Ishikawa (cell line): ENCODE measurements at regions not wholly inside any gene's neighbourhood (a gene's known extent, or its start where the extent isn't known, plus 50 kb on each side); places are given as distances from the start of the nearest gene placed in this dataset.

Source experiments
- CEBPB ChIP-seq: IDR thresholded peaks from 2 replicates; pipeline ENCODE4 v1.6.1; 2012
- CREB1 ChIP-seq: IDR thresholded peaks from 2 replicates; pipeline ENCODE4 v1.6.1; 2012; ENCODE audit warnings: low read depth
- EGR1 ChIP-seq: IDR thresholded peaks from 2 replicates; pipeline ENCODE4 v1.6.1; 2012
- EP300 ChIP-seq: IDR thresholded peaks from 2 replicates; pipeline ENCODE4 v1.6.1; 2012; ENCODE audit warnings: borderline replicate concordance
- FOXM1 ChIP-seq: IDR thresholded peaks from 2 replicates; pipeline ENCODE4 v1.6.1; 2012; ENCODE audit warnings: low read depth, borderline replicate concordance
- NFIC ChIP-seq: IDR thresholded peaks from 2 replicates; pipeline ENCODE4 v1.6.1; 2012
- RAD21 ChIP-seq: IDR thresholded peaks from 2 replicates; pipeline ENCODE4 v1.6.1; 2012; ENCODE audit warnings: low read depth
- TAF1 ChIP-seq: IDR thresholded peaks from 2 replicates; pipeline ENCODE4 v1.6.1; 2012; ENCODE audit warnings: low read depth, mild to moderate bottlenecking
- TCF12 ChIP-seq: IDR thresholded peaks from 2 replicates; pipeline ENCODE4 v1.6.1; 2012; ENCODE audit warnings: low read depth
- TEAD4 ChIP-seq: IDR thresholded peaks from 2 replicates; pipeline ENCODE4 v1.6.1; 2012
- YY1 ChIP-seq: IDR thresholded peaks from 2 replicates; pipeline ENCODE4 v1.6.1; 2012; ENCODE audit warnings: low read depth
- ZBTB7A ChIP-seq: IDR thresholded peaks from 2 replicates; pipeline ENCODE4 v1.6.1; 2012; ENCODE audit warnings: low read depth
- TF ChIP-seq, protein P1 (sequence below): IDR thresholded peaks from 2 replicates; pipeline ENCODE4 v1.6.1; 2012; ENCODE audit warnings: low read depth, mild to moderate bottlenecking
- TF ChIP-seq, protein P2 (sequence below): IDR thresholded peaks from 2 replicates; pipeline ENCODE4 v1.6.1; 2012
- TF ChIP-seq, protein P3 (sequence below): IDR thresholded peaks from 2 replicates; pipeline ENCODE4 v1.6.1; 2012

DNA sequence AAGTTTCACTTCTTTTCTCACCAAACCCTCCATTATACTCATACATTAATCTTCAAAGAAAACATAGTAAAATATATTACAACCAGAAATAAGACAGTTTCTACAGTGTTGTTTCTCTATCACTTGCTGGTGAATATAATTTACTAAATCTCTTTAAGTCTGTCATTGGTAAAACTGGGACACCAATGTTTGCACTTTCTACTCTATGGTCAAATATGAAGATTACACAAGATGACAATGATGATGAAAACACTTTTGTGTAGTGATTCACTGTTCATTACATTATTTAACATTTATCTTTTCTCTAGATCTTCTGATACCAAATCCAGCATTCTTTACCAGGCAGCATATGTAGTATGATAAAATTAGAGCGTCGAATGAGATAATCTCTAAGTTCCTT, 459.1 kb downstream of the DMAC1 start:
- TF ChIP-seq TAF1 (no peak), YY1 (no peak), ZBTB7A (no peak), RAD21 (no peak)
- TF ChIP-seq, protein P1, sequence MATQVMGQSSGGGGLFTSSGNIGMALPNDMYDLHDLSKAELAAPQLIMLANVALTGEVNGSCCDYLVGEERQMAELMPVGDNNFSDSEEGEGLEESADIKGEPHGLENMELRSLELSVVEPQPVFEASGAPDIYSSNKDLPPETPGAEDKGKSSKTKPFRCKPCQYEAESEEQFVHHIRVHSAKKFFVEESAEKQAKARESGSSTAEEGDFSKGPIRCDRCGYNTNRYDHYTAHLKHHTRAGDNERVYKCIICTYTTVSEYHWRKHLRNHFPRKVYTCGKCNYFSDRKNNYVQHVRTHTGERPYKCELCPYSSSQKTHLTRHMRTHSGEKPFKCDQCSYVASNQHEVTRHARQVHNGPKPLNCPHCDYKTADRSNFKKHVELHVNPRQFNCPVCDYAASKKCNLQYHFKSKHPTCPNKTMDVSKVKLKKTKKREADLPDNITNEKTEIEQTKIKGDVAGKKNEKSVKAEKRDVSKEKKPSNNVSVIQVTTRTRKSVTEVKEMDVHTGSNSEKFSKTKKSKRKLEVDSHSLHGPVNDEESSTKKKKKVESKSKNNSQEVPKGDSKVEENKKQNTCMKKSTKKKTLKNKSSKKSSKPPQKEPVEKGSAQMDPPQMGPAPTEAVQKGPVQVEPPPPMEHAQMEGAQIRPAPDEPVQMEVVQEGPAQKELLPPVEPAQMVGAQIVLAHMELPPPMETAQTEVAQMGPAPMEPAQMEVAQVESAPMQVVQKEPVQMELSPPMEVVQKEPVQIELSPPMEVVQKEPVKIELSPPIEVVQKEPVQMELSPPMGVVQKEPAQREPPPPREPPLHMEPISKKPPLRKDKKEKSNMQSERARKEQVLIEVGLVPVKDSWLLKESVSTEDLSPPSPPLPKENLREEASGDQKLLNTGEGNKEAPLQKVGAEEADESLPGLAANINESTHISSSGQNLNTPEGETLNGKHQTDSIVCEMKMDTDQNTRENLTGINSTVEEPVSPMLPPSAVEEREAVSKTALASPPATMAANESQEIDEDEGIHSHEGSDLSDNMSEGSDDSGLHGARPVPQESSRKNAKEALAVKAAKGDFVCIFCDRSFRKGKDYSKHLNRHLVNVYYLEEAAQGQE, result no peak
- TF ChIP-seq, protein P2, sequence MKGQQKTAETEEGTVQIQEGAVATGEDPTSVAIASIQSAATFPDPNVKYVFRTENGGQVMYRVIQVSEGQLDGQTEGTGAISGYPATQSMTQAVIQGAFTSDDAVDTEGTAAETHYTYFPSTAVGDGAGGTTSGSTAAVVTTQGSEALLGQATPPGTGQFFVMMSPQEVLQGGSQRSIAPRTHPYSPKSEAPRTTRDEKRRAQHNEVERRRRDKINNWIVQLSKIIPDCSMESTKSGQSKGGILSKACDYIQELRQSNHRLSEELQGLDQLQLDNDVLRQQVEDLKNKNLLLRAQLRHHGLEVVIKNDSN, result no peak

DNA sequence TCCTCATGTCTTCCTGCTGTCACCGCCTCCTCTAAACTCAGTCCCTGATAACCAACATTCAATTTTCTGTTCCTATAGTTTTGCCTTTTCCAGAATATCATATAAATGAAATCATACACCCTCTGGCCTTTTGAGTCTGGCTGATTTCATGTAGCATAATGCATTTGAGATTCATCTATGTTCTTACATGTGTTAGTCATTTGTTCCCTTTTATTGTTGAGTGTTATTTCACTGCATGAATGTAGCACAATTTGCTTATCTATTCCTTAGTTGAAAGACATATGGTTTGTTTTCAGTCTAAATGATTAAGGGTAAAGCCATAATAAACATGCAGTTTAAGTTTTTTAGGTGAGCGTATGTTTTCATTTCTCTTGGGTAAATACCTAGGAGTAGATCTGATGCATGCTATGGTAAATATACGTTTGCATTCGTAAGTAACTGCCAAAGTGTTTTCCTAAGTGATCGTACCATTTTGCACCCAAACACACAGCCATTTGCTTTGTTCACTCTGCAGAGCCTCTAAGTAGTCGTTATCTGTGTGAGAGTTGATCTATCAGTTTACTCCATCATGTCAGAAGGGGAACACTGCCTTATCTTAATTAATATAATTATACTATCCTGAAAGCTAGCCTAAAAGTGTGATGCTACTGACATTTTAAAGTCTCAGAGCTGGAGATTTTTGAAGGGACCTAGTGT, 460.8 kb downstream of the DMAC1 start:
- TF ChIP-seq CREB1 (no peak), RAD21 (no peak)
- TF ChIP-seq, protein P3, sequence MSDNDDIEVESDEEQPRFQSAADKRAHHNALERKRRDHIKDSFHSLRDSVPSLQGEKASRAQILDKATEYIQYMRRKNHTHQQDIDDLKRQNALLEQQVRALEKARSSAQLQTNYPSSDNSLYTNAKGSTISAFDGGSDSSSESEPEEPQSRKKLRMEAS, result no peak
- TF ChIP-seq, protein P1, result no peak

DNA sequence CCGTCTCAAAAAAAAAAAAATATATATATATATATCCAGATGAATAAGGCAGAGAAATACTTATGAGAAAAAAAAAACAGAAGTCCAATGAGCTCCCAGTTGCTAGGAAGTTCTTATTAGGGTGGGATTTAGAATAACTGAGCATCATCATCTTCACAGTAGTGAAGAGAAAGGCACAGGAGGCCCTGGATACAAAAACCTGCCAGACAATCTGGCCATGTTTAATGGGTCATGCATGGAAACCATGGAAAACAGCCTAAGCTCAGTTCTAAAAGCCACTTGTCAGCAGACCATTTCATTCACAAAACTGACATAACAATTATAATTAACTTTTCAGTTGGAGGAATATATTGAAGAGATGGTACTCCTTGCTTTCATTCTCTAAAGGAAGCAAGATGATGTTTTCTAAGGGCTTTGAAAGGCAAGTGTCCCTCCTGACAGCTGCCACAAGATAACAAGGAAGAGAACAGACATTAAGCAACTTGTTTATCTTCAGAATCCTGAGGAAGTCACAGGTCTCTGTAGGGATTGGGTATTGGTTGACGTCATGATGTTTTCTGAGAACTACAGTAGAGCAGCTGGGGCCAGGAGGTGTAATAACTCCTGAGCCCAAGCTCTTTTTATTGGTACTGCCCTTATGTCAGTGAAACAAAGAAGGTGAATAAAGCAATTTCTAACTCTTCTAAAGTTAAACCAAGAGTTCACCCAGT, 463.1 kb downstream of the DMAC1 start:
- TF ChIP-seq TEAD4, result no peak
- no peak for TF ChIP-seq NFIC
- TF ChIP-seq, protein P3, result no peak
- TF ChIP-seq, protein P2, result no peak
- no peak for TF ChIP-seq TAF1

DNA sequence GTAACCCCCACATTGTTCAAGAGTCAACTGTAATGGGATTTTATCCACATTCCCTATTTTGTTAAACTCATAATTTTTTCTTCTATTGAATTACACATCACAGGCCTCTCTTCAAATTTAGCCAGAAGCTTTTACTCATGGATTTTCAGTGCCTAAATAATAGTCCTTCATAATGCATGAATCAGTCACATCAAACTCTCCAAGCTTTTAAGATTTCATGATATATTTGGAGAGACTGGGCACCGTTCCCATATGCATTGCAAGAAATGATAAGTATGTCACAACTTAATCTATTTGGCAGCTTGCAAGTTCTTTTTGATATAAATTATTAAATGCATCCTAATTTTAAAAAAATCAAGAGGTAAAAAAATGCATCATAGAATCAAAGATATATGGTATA, 465.9 kb downstream of the DMAC1 start:
- TF ChIP-seq FOXM1, result no peak
- TF ChIP-seq, protein P3, result no peak
- no peak for TF ChIP-seq CREB1
- TF ChIP-seq NFIC, result no peak
- TF ChIP-seq CEBPB, result no peak
- TF ChIP-seq, protein P2, result no peak
- TF ChIP-seq RAD21, result no peak
- TF ChIP-seq ZBTB7A, result no peak
- no peak for TF ChIP-seq TEAD4
- no peak for TF ChIP-seq YY1
- no peak for TF ChIP-seq TAF1
- no peak for TF ChIP-seq EP300
- TF ChIP-seq EGR1, result no peak
- TF ChIP-seq, protein P1, result no peak
- TF ChIP-seq TCF12, result no peak
